HG03108 (cell line): ENCODE measurements at regions not wholly inside any gene's neighbourhood (a gene's known extent, or its start where the extent isn't known, plus 50 kb on each side); places are given as distances from the start of the nearest gene placed in this dataset.

Experiments
- ATAC-seq: cut with Tn5 transposase; IDR thresholded peaks from one replicate; pipeline ENCODE4 v1.9.1; 2021; ENCODE audit warnings: moderate library complexity; ENCODE audit not compliant: unreplicated experiment

DNA sequence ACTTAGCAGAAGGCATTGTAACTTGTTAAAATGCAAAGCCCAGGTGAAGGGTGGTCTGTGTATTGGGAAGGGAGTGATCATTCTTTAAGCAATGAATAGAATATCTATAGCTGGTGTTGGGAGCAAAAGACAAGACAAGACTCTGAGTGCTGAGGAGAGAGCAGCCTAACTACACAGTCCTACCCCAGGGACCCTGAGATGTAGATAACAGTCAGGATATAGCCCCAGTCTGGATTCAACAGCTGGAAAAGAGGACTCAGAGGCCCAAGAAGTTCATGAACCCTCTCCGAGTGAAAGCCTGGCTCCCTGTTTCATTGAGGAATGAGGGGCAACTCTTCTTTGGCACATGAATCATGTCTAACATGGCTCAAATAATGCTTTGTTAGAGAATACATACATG is 310.7 kb upstream of the SLC14A2 start:
- ATAC-seq, result no peak

DNA sequence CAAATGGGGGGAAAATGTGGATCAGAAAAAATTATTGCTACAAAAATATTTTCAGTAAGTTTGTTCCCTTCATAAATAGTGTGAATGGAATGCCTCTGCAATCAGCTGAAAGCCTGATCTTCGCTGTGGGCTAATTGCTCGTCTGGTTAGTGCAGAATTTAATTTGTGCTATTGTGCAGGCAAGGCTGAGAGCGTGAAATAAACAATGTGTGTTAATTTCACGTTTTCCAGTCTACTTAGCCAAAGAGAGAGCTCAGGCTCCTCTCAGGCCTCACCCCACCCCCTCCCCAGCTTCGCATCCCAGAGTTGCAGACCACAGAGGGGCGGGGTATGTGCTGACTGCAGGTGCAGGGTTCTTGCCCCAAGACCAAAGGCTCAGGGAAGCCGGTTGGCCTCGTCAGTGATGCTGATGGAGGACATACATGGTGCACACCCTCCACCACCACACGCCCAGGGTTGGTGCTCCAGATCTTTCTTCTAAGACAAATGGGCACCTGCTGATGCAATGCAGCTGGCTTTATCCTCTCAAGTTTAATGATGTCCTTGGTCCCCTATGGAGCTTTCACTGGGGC is 302.6 kb upstream of the SLC14A2 start:
- ATAC-seq, result no peak

DNA sequence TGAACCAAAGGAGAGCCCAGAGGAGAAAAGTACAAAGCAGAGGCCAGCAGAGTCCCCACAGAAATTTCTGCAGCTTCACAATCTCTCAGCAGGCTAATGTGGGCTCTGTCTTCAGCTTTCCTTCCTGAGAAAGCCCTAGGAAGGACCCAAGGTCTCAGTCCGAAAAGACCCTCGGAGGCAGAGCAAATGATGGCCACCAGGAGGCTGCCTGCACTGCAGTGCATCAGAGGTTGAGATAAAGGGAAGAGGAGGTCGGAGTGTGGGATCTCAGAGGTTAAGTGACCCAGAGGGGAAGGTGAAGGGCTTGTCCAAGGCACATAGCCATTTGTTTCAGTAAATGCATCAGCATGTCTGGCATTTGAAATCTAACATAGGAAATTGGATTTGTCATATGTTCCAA is 299.1 kb upstream of the SLC14A2 start:
- no peak for ATAC-seq

DNA sequence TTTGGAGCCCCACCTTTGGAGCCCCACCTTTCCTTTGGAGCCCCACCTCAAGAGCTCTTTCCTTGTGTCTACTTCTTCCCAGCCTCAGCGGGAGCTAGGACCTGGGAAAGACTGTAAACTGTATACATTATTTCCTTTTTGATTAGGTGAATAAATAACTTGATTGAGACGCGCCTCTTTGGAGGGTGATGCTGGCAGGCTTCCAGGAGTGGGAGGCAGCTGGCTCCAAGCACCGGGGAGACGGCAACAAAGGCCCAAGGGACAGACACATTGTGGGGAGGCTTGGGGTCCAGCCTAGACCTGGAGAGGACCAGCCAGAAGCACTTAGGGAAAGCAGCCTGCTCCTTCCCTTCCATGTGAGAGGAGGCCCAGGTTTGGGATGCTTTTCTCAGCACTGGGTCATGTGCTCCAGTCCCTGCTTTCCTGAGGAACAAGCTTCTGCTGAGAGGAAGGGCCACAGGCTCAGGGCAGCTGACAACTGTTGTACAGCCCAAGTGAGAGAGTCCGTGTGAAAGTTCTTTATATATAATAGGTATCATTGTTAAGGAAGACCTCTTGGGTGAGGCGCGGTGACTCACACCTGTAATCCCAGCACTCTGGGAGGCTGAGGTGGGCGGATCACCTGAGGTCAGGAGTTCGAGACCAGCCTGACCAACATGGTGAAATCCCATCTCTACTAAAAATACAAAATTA is 297.2 kb upstream of the SLC14A2 start:
- ATAC-seq, result no peak

DNA sequence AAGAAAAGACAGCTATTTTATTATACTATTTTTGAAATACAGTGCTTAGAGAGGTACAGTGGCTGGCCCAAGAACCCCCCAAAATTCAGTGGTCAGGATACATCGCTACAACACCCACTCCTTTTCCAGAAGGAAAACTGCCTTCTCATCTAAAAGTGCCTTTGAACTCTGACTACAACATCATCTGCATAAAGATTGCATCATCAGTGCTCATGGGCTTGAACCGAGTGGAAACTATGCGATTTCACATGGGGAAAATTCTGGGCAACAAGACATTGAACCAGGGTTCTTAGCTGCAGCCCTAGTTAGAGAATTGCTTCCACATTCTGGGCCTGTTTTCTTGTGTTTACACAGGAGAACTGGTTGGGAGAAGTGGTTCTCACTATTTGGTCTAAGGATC is 294.6 kb upstream of the SLC14A2 start:
- ATAC-seq, result no peak

DNA sequence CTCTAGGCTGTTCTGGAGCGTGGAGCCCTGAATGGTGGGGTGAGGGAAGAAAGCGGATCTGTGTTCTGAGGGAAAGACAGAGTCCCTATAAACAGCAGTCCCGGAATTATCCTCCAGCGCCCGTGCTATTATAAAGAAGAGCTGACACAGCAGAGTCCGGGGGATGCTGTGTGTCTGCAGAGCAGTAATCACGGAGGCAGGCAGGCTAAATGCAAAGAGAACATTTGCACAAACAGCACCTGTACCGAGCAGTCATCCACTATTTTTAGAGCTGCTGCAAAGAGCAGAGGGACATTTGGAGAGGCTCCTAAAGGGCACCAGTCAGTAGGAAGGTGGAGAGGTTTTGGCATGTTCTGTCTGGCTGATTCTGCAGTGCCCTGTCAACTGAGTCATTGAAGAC is 293.8 kb upstream of the SLC14A2 start:
- ATAC-seq, result no peak

DNA sequence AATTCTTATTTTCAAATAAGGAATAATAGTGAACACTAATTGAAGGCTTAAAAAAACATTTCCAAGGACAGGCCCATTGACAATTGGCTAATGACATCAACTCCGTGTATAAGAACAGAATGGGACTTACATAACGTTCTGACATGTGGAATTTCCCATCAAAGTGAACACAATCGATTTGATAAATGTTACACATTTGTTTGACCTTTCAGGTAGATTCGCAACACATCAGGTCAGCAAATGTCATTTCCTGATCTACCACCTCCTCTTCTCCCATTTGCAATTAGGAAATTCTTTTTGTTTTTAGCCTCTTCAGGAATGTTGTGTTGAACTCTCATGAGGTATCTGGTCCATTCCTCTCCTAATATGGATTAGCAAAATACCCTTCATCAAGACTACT is 292.9 kb upstream of the SLC14A2 start:
- no peak for ATAC-seq

DNA sequence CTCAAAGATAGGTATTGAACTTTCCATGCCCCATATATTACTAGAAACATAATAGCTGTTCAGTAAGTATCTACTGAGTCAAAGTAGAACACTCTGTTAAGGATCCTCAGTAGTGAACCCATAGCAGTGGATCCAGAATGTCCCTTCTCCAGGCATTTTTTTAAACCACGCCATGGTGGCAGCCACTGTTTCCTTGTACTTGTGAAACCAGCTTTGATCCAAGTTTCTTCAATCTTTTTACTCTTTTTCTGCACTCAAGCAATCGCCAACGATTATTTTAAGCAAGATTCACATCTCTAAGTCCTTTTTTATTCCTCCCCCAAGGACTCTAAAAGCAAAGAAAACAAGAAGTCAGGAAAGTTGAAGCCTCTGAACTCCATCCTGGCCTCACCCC is 291.2 kb upstream of the SLC14A2 start:
- ATAC-seq, result no peak

DNA sequence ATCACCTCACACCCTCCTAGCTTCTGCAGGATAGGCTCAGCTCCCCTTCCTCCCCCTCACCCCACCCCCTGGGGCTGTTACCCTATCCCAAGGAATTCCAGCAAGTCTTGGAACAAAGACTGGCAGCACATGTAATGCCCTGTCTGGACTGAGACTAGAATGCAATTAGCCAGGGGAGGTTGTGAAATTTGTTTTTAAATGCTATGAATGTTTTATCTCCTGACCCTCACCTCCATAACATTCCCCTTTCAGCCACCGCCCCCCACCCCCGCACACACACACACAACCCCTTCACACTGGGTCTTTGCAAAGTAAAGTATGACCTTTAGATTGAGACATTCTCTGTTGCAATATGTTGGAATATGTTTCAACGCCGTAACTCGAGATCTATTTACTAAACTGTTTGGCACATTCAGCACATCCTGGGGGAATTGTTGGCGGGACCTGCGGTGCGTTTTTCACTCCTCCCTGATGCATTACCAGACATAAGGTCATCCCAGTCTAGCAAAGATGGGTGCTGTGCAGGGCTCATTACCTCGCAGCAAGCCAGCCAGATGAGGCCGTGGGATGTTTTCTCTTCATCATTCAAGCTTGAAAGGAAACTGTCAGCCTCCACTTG is 290.7 kb upstream of the SLC14A2 start:
- no peak for ATAC-seq

DNA sequence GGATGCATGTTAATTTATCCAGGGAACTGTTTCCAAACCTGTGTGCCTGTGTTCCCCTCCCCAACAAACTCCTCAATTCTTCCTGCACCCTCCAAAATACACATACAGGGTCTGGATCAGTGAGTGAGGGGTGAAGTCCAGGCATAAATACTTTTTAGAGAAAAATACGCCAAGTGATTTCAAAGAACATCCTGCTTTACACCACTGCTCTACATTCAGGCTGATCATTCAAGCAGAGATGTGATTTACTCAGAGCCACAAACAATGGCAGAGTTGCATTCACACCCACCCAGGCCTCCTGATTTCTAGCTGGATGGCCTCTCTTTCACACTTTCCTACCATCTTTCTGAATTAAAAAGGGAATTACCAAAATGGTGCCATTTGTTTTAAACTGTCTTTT is 289.5 kb upstream of the SLC14A2 start:
- no peak for ATAC-seq

DNA sequence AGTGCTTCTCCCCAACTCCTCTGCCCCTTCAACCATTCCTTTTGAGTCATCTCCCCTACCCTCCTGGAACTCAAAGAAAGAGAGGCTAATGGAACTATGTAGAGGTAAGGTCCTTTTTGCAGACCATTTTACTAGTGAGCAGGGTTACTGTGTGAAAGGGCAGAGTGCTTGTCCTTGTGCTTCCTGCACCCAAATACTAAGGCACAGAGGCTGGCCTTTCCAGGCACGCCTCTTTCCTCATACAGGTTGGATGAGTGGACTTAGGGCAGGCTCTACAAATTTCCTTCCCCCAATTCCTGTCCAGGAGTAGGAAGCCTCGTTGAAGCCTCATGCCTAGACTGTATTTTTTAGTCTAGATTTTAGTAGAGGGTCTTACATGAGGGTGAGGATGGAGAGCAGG is 288.8 kb upstream of the SLC14A2 start:
- no peak for ATAC-seq

DNA sequence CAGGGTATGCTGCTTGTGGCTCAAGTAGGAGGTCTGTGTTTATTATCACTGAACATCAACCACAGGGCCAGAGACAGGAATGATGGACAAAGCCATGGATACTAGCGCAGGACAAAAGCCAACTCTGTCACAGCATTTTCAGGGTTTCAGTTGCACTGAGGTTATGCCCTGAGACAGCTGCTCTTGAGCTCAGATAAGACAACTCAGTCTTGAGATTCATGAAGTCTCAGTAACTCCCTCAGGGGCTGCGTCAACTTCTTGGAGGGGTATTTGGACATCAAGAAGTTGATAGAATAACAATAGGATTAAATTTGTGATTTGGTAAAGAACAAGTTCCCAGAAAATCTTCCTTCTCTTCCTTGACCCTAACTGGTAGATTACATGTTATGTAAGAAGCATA is 287.0 kb upstream of the SLC14A2 start:
- ATAC-seq, result no peak

DNA sequence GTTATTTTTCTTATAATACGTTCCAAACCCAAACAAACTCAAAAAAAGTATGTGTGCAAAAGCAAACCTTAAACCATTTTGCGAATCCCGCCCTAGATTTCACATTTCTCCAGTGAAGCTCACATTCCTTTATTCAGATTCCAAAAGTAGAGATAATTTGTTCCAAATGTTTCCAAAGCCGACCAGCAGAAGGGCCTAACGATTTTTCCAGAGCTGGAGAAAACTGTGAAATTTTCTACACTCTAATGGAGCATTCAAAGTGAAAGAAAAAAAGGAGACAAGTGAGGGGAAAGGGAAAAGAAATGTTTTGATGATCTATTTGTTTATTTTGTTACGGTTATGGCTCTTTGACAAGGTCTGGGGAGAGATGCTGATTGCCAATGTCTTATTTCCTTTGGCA is 286.5 kb upstream of the SLC14A2 start:
- ATAC-seq, result no peak

DNA sequence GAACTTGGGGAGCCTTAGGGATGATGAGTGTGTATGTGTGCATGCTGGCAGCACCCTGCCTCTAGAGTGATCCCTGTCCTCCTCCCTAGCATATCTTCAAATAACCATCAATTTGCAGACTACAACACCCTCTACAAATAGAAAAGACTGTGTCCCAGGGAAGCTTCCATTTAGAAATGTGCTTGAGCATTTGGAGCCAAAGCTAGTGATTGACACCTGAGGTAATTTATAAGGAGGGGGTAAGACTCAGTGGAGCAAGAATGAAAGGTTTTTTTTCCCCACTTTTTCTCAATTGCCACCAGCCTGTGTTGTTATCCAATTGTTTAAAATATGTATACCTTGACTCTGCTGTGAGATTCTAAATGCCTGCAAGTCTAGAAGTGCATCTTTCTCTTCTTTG is 286.0 kb upstream of the SLC14A2 start:
- no peak for ATAC-seq

DNA sequence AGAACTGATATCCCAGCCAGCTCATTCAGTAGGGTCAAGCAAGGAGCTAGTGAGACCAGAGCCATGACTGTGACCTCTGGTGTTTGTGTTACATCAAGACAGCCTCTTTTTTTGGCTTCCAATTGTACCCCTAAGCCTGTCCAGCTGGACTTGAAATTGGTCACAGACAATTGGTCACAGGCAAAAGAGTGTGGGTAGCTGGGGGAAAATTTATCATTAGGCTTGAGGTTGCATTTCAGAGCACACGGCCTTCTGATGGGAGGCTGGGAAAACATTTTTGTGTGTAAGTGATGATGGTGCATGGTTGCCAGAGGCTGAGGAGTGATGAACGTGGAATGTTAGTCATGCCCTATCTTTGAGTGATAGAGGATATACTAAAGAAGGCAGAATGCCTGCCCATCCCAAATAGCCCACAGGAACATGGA is 285.1 kb upstream of the SLC14A2 start:
- ATAC-seq, result no peak

DNA sequence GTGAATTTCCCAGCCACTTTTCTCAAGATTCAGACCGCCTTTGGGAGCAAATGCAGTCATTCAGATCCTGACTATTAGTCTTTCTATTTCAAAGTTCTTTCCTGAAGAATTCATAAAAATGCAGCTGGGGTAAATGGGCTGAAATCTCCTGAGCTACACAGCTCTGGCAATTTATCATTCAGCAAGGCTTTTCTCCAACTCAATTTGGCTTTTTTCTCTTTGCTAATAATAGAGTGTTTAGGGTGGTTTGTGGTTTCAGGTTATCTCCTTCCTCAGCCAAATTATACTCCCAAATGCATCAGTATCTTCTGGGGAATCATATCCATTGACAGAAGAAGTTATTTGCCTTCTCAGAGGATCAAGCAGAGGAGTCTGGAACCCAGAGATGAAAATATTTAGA is 282.4 kb upstream of the SLC14A2 start:
- no peak for ATAC-seq

DNA sequence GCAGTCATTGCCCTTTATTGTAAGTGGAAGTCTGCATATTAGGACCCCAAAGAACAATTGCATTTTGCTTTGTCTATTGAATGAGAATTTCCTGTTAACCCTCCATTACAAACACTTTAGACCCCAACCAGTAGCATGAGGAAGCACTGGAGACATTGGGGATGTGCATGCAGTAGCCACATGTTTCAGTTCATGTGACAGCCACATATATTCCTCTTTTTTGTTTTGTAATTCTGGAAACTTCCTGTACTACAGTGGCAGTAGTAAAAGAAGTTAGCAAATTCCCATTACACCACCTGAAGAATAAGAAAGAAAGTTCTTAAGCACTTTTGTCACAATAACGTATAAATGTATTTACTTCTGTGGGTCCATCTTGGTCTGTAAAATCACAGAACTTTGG is 281.1 kb upstream of the SLC14A2 start:
- no peak for ATAC-seq

DNA sequence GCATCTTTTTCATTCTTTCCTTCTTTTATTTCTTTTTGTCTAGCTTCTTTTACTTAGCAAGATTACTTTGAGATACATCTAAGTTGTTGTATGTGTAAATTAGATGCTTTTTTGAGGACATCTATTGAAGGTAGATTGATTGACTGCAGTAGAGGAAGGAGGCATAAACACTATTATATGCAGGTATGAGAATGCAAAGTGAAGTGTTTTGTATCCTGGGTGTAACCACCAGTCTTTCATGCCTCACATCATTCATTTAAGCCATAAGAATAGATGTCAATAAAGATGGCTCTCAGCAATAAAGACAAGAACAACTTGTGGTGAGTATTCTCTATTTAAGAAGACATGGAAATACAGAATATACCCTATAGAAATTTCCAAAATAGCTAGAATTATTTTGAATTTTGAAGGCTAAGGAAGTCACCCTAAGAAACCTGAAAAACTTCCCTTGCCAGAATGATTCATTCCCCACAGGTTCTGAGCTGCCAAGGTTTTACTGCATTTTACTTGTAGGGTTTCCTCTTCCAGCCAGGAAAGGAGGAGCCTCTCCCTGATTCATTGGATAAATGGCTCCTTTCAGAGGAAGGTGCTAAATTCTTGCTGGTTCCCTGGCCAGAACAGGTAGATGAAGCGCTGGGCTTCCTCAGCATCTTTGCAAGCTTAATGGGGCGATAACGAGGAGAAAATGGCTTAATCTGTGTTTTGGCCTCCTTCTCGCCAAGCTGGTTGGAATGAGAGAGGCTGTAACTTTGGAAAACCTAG is 279.8 kb upstream of the SLC14A2 start:
- ATAC-seq, result no peak

DNA sequence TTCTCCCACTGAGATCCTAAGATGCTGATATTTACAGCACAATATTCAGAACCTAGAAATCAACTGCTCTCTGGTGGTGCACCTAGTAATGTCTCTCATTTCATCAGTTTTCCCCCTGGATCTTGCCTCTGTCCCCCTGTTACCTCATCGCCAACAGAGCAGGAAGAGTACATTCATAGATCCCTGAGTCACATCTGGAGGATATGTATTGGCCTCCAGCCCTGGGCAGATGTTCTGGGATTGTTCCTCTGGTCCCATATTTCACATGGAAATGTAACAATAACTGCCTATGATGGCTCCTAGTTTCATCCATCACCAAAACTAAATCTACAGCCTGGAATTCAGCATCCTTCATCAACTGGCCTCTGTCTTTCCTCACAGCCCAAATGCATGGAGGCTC is 278.8 kb upstream of the SLC14A2 start:
- no peak for ATAC-seq

DNA sequence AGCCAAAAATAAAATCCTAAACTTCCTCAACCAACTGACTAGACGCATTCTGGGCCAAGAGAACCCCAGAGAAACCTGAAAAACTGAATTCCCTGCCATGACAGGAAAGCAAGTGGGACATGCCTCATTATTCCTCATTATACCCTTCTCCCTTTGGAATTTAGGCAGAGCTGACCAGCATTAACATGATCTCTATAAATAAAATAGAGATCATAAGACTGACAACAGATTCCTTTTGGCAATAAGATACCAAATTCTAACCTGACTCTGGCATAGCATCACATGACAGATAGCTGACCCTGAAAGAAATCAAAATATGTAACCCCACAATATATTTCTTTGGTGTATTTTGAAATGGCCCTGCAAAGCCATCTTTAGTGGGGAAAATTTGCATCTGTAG is 277.8 kb upstream of the SLC14A2 start:
- no peak for ATAC-seq

DNA sequence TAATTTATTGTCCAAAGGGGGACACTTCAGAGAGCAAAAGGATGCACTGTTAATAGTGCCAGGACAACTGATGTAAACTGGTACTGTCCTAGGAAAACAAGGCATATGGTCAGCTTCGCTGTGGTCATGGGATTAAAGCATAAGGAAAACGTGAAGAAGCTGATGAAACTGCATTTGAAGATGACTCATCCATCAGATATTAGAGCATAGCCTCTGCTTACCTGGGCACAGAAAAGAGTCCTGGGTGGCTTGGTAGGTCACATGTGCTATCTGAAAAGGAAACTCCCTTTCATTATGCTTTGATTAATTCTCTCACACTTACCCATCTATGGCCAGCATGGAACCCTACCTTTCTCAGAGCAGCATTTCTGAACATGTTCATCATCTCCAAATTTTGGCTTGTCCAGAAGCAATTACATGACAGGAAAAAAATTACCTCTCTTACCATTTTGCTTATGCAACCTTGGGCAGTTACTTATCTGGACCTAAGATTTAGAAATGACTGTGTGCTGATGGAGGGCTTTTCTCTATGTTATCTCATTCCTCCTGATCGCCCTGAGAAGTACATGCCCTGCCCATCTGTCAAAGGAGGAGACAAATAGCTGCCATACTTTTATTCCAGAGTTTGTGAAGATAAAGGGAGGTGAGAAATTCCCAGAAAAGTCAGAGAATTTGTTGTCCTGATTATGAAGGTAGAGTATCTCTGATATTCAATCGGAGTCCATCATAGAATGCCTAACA is 275.3 kb upstream of the SLC14A2 start:
- no peak for ATAC-seq
